ENCODE measurements at regions not wholly inside any gene's neighbourhood (a gene's known extent, or its start where the extent isn't known, plus 50 kb on each side); places are given as distances from the start of the nearest gene placed in this dataset.
"Not testable (repeated sequence)": the region's sequence is repeated elsewhere in the genome, so short reads cannot be mapped to it uniquely, and the experiment has no call there.

- no peak for DNase-seq (ENCODE audit: low read depth in 2 of 2, low spot score in 1 of 2)
Observed at GRCh38 chr6:7000825-7001777, 106.7 kb upstream of the RREB1 start.

- no peak for DNase-seq (ENCODE audit: low read depth in 2 of 2, low spot score in 1 of 2)
Observed at GRCh38 chr6:7003041-7003440, 104.7 kb upstream of the RREB1 start.

GRCh38 chr6:7004581-7005297 lies 103.0 kb upstream of the RREB1 start:
- DNase-seq (ENCODE audit: low read depth in 2 of 2, low spot score in 1 of 2): no peak

- DNase-seq (ENCODE audit: low read depth in 2 of 2, low spot score in 1 of 2): no peak
Observed at GRCh38 chr6:7006515-7007191, 101.1 kb upstream of the RREB1 start.

- no peak for DNase-seq (ENCODE audit: low read depth in 2 of 2, low spot score in 1 of 2)
Observed at GRCh38 chr6:7008451-7008988, 99.2 kb upstream of the RREB1 start.

- DNase-seq (ENCODE audit: low read depth in 2 of 2, low spot score in 1 of 2): no peak
Observed at GRCh38 chr6:7016226-7016625, 91.5 kb upstream of the RREB1 start.

- no peak for DNase-seq (ENCODE audit: low read depth in 2 of 2, low spot score in 1 of 2)
Observed at GRCh38 chr6:7021301-7021700, 86.5 kb upstream of the RREB1 start.

- DNase-seq (ENCODE audit: low read depth in 2 of 2, low spot score in 1 of 2): no peak
Observed at GRCh38 chr6:7025861-7026260, 81.9 kb upstream of the RREB1 start.

- not testable (repeated sequence) for DNase-seq (ENCODE audit: low read depth in 2 of 2, low spot score in 1 of 2)
Observed at GRCh38 chr6:7028963-7029362, 78.8 kb upstream of the RREB1 start.

- DNase-seq (ENCODE audit: low read depth in 2 of 2, low spot score in 1 of 2): not testable (repeated sequence)
Observed at GRCh38 chr6:7030968-7031367, 76.8 kb upstream of the RREB1 start.

- DNase-seq (ENCODE audit: low read depth in 2 of 2, low spot score in 1 of 2): no peak
Observed at GRCh38 chr6:7033202-7033601, 74.6 kb upstream of the RREB1 start.

- DNase-seq (ENCODE audit: low read depth in 2 of 2, low spot score in 1 of 2): no peak
Observed at GRCh38 chr6:7034055-7034454, 73.7 kb upstream of the RREB1 start.

- no peak for DNase-seq (ENCODE audit: low read depth in 2 of 2, low spot score in 1 of 2)
Observed at GRCh38 chr6:7035837-7036249, 71.9 kb upstream of the RREB1 start.

GRCh38 chr6:7041511-7042026 lies 66.2 kb upstream of the RREB1 start:
- DNase-seq (ENCODE audit: low read depth in 2 of 2, low spot score in 1 of 2): no peak

- DNase-seq (ENCODE audit: low read depth in 2 of 2, low spot score in 1 of 2): no peak
Observed at GRCh38 chr6:7042056-7042653, 65.6 kb upstream of the RREB1 start.

GRCh38 chr6:7042654-7043545 lies 64.9 kb upstream of the RREB1 start:
- DNase-seq (ENCODE audit: low read depth in 2 of 2, low spot score in 1 of 2): no peak

GRCh38 chr6:7045331-7045730 lies 62.4 kb upstream of the RREB1 start:
- no peak for DNase-seq (ENCODE audit: low read depth in 2 of 2, low spot score in 1 of 2)

GRCh38 chr6:7045746-7046145 lies 62.0 kb upstream of the RREB1 start:
- DNase-seq (ENCODE audit: low read depth in 2 of 2, low spot score in 1 of 2): no peak

GRCh38 chr6:7047128-7047527 lies 60.6 kb upstream of the RREB1 start:
- no peak for DNase-seq (ENCODE audit: low read depth in 2 of 2, low spot score in 1 of 2)

- no peak for DNase-seq (ENCODE audit: low read depth in 2 of 2, low spot score in 1 of 2)
Observed at GRCh38 chr6:7047966-7048365, 59.8 kb upstream of the RREB1 start.

All from stimulated activated CD8-positive, alpha-beta memory T cell treated with anti-CD3 and anti-CD28 coated beads, Interleukin-4, amount 100 ng/mL, for 4 hours (primary cell).